ENCODE measurements at regions not wholly inside any gene's neighbourhood (a gene's known extent, or its start where the extent isn't known, plus 50 kb on each side); places are given as distances from the start of the nearest gene placed in this dataset.

DNA sequence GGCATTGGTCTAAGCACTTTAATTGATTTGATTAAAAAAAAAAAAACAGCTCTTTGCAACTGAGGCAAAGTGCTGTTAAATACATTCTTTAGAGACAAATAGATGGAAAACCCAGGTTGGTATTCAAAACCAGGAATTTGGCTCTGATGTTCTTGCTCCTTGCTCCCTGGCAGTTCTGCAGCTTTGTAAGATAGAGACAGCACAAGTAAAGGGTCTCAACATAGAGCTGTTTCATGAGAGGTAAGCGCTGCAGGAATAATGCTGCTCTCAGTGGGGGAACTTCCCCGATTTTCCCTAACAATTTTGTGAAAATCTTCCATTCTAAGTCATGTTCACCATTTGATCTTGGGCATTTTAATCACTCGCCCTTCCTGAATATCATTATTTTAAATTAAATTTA is 479.5 kb upstream of the HS3ST1 start:
- intact Hi-C loops (cut with DNase I), result no loop called here
- Histone ChIP-seq H3K4me1 (peaks cover 9% of the 10 kb centered on the region), H3K9me3 (no peaks in the 10 kb centered on the region), H3K27me3 (no peaks in the 10 kb centered on the region), H3K27ac (no peak overlapping the region), H3K36me3 (no peaks in the 10 kb centered on the region), H3K4me3 (no peak overlapping the region)
- TF ChIP-seq, protein P1, sequence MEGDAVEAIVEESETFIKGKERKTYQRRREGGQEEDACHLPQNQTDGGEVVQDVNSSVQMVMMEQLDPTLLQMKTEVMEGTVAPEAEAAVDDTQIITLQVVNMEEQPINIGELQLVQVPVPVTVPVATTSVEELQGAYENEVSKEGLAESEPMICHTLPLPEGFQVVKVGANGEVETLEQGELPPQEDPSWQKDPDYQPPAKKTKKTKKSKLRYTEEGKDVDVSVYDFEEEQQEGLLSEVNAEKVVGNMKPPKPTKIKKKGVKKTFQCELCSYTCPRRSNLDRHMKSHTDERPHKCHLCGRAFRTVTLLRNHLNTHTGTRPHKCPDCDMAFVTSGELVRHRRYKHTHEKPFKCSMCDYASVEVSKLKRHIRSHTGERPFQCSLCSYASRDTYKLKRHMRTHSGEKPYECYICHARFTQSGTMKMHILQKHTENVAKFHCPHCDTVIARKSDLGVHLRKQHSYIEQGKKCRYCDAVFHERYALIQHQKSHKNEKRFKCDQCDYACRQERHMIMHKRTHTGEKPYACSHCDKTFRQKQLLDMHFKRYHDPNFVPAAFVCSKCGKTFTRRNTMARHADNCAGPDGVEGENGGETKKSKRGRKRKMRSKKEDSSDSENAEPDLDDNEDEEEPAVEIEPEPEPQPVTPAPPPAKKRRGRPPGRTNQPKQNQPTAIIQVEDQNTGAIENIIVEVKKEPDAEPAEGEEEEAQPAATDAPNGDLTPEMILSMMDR (IDR thresholded peaks at IDR 0.05), result no peak
- ATAC-seq (no peak), DNase-seq (no peak)

DNA sequence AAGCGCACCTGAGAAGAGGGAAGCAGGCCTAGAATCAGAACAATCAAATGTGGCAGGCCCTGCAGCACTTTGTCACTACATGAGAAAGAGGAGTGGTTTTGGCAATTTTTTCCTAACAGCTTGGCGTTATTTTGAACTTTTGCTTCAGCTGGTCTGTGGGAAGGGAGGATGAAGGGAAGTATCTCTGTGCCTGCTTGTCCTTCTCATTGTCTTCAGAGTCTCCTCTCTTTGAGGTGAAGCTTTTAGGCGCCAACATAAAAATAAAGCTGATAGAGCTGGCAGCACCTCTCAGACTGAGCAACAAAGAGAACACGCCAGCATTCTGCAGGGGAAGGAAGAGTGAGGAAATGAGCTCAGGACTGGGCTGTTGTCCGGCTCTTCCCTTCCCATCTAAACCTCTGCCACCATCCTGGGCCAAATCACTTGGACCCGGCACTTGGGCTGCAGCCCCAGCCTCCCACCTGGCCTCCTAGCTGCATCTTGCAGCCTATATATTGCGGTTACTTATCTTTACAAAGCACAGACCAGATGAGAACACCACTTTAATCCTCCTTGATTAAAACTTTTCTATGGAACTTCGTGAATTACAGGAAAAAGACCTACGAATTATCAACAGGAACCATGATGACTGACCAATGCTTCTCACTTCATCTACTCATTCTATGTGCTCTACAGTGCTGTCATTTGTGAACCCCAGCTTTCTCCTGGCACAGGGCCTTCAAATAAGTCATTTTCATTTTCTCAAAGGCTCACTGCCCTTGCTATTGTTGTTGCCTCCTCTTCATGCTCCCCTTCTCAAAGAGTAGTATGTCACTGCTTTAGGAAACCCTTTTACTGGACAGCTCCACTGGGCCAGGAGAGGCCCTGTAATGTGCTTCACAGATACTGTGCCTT is 476.4 kb upstream of the HS3ST1 start:
- intact Hi-C loops (cut with DNase I), result no loop called here

GRCh38 chr4:11904117-11904535 is 475.4 kb upstream of the HS3ST1 start:
- H3K27ac ChIP-seq, result peak overlapping the region; percentile 66
- DNase-seq, result no peak

More for the DNA sequence above, 476.4 kb upstream of the HS3ST1 start:
- no peak overlapping the region for H3K4me3 ChIP-seq
- TF ChIP-seq, protein P1 (IDR thresholded peaks at IDR 0.05), result no peak
- H3K27me3 ChIP-seq, result no peaks in the 10 kb centered on the region
- peaks cover 9% of the 10 kb centered on the region for H3K4me1 ChIP-seq
- no peaks in the 10 kb centered on the region for H3K9me3 ChIP-seq
- DNase-seq (no peak), ATAC-seq (no peak)
- H3K27ac ChIP-seq, result peak overlapping the region; percentile 66
- H3K36me3 ChIP-seq, result no peaks in the 10 kb centered on the region

GRCh38 chr4:11901089-11901488 is 472.4 kb upstream of the HS3ST1 start:
- TF ChIP-seq, protein P1 (IDR thresholded peaks at IDR 0.05), result no peak
- no peak overlapping the region for H3K4me3 ChIP-seq
- H3K4me1 ChIP-seq, result peaks cover 9% of the 10 kb centered on the region
- H3K27me3 ChIP-seq, result no peaks in the 10 kb centered on the region
- ATAC-seq (no peak), DNase-seq (no peak)
- no peaks in the 10 kb centered on the region for H3K36me3 ChIP-seq
- no peaks in the 10 kb centered on the region for H3K9me3 ChIP-seq
- no peak overlapping the region for H3K27ac ChIP-seq
- intact Hi-C loops (cut with DNase I), result no loop called here

More at GRCh38 chr4:11904117-11904535, 475.4 kb upstream of the HS3ST1 start:
- ATAC-seq, result peak; percentile 80
- no peaks in the 10 kb centered on the region for H3K9me3 ChIP-seq
- no peaks in the 10 kb centered on the region for H3K36me3 ChIP-seq
- TF ChIP-seq, protein P1 (IDR thresholded peaks at IDR 0.05), result no peak
- no peak overlapping the region for H3K4me3 ChIP-seq
- H3K27me3 ChIP-seq, result no peaks in the 10 kb centered on the region
- intact Hi-C loops (cut with DNase I), result no loop called here
- peaks cover 9% of the 10 kb centered on the region for H3K4me1 ChIP-seq

- Histone ChIP-seq H3K36me3 (no peaks in the 10 kb centered on the region), H3K4me3 (no peak overlapping the region), H3K27me3 (no peaks in the 10 kb centered on the region), H3K27ac (no peak overlapping the region), H3K4me1 (peaks cover 15% of the 10 kb centered on the region), H3K9me3 (no peaks in the 10 kb centered on the region)
- ATAC-seq, result no peak
- intact Hi-C loops (cut with DNase I), result no loop called here
- DNase-seq, result no peak
- TF ChIP-seq, protein P1 (IDR thresholded peaks at IDR 0.05), result no peak
Measured at GRCh38 chr4:11900359-11900758, 471.7 kb upstream of the HS3ST1 start.

Measured in upper lobe of right lung (tissue), 1 donor.